ENCODE measurements at regions not wholly inside any gene's neighbourhood (a gene's known extent, or its start where the extent isn't known, plus 50 kb on each side); places are given as distances from the start of the nearest gene placed in this dataset.

GRCh38 chr3:153245661-153246060, 83.6 kb downstream of the RAP2B start:
- TF ChIP-seq POLR2A (IDR thresholded peaks at IDR 0.05; ENCODE audit: low read length) (no peak), GATA1 (IDR thresholded peaks at IDR 0.05; ENCODE audit: low read depth, low read length) (no peak)
